GM19351 (cell line): ENCODE measurements at regions not wholly inside any gene's neighbourhood (a gene's known extent, or its start where the extent isn't known, plus 50 kb on each side); places are given as distances from the start of the nearest gene placed in this dataset.

Experiments
- ATAC-seq: cut with Tn5 transposase; IDR thresholded peaks from one replicate; pipeline ENCODE4 v1.9.1; 2021; ENCODE audit warnings: mild to moderate bottlenecking, moderate library complexity; ENCODE audit not compliant: unreplicated experiment

- no peak for ATAC-seq
Observed at GRCh38 chr12:3972576-3972975, 99.4 kb upstream of the PARP11 start.

GRCh38 chr12:3968523-3968922 lies 95.3 kb upstream of the PARP11 start:
- no peak for ATAC-seq

GRCh38 chr12:3967556-3968160 lies 94.5 kb upstream of the PARP11 start:
- no peak for ATAC-seq

GRCh38 chr12:3966376-3966775 lies 93.2 kb upstream of the PARP11 start:
- ATAC-seq, result no peak

- no peak for ATAC-seq
Observed at GRCh38 chr12:3965046-3965445, 91.8 kb upstream of the PARP11 start.

GRCh38 chr12:3964439-3964838 lies 91.2 kb upstream of the PARP11 start:
- ATAC-seq, result no peak

- no peak for ATAC-seq
Observed at GRCh38 chr12:3962631-3963483, 89.7 kb upstream of the PARP11 start.

GRCh38 chr12:3961591-3961990 lies 88.4 kb upstream of the PARP11 start:
- ATAC-seq, result no peak

GRCh38 chr12:3959799-3960560 lies 86.8 kb upstream of the PARP11 start:
- no peak for ATAC-seq

- ATAC-seq, result no peak
Observed at GRCh38 chr12:3958534-3958933, 85.3 kb upstream of the PARP11 start.

- no peak for ATAC-seq
Observed at GRCh38 chr12:3951380-3952135, 78.4 kb upstream of the PARP11 start.

GRCh38 chr12:3950714-3951320 lies 77.6 kb upstream of the PARP11 start:
- ATAC-seq, result no peak

GRCh38 chr12:3947781-3948180 lies 74.6 kb upstream of the PARP11 start:
- no peak for ATAC-seq

- ATAC-seq, result no peak
Observed at GRCh38 chr12:3945671-3946070, 72.5 kb upstream of the PARP11 start.

GRCh38 chr12:3944620-3945019 lies 71.4 kb upstream of the PARP11 start:
- no peak for ATAC-seq

- no peak for ATAC-seq
Observed at GRCh38 chr12:3938042-3938544, 64.9 kb upstream of the PARP11 start.

GRCh38 chr12:3935078-3935477 lies 61.9 kb upstream of the PARP11 start:
- ATAC-seq, result no peak

GRCh38 chr12:3933819-3934192 lies 60.6 kb upstream of the PARP11 start:
- ATAC-seq, result no peak

- no peak for ATAC-seq
Observed at GRCh38 chr12:3933074-3933818, 60.0 kb upstream of the PARP11 start.

GRCh38 chr12:3931776-3932175 lies 58.6 kb upstream of the PARP11 start:
- no peak for ATAC-seq
